Spleen (tissue), 11 donors: ENCODE measurements at regions not wholly inside any gene's neighbourhood (a gene's known extent, or its start where the extent isn't known, plus 50 kb on each side); places are given as distances from the start of the nearest gene placed in this dataset.

Experiments
- DNase-seq: peaks from one replicate; pipeline ENCODE4 v3.0.0-alpha.2; 2020
- H3K27ac ChIP-seq, 8 donors: fragments of 200-600 bp; sonication (generic) in 7 of 8; 1 replicate in 4 of 8; 2 replicates in 4 of 8; pipeline versions ENCODE4 v1.5.0 to v1.8.0; 2016 to 2021; ENCODE audit warnings: inconsistent platforms in 4 of 8, mild to moderate bottlenecking in 4 of 8, moderate library complexity in 1 of 8
- H3K27me3 ChIP-seq, 7 donors: fragments of 200-600 bp; sonication (generic) in 6 of 7; replicated peaks in 1 of 7; 1 replicate in 4 of 7; 2 replicates in 3 of 7; pipeline versions ENCODE4 v1.5.0 to v1.8.0; 2016 to 2021; ENCODE audit warnings: inconsistent platforms in 3 of 7, mild to moderate bottlenecking in 1 of 7
- H3K36me3 ChIP-seq, 6 donors: fragments of 200-600 bp; sonication (generic) in 5 of 6; 1 replicate in 4 of 6; 2 replicates in 2 of 6; pipeline versions ENCODE4 v1.5.0 to v1.8.0; 2016 to 2021; ENCODE audit warnings: inconsistent platforms in 2 of 6
- H3K4me1 ChIP-seq, 6 donors: fragments of 200-600 bp; sonication (generic) in 5 of 6; 1 replicate in 3 of 6; 2 replicates in 3 of 6; pipeline versions ENCODE4 v1.5.0 to v1.8.0; 2016 to 2021; ENCODE audit warnings: inconsistent platforms in 3 of 6
- H3K4me3 ChIP-seq, 8 donors: fragments of 200-600 bp; sonication (generic) in 7 of 8; 1 replicate in 4 of 8; 2 replicates in 4 of 8; pipeline versions ENCODE4 v1.5.0 to v1.8.0; 2016 to 2021; ENCODE audit warnings: inconsistent platforms in 4 of 8, mild to moderate bottlenecking in 4 of 8, moderate library complexity in 2 of 8
- H3K9me3 ChIP-seq, 8 donors: fragments of 200-600 bp; sonication (generic) in 7 of 8; 1 replicate in 4 of 8; 2 replicates in 4 of 8; pipeline versions ENCODE4 v1.5.0 to v1.8.0; 2016 to 2021; ENCODE audit warnings: inconsistent platforms in 4 of 8
- POLR2A ChIP-seq, 3 donors: fragments of 450-650 bp; IDR thresholded peaks; one replicate each; pipeline ENCODE4 v1.5.1; 2017; ENCODE audit warnings: antibody characterized with exemption in 3 of 3, mild to moderate bottlenecking in 1 of 3
- POLR2AphosphoS5 ChIP-seq, 3 donors: sonication (generic); formaldehyde crosslinking; IDR thresholded peaks; one replicate each; pipeline ENCODE4 v1.5.1; 2017; ENCODE audit warnings: antibody characterized with exemption in 3 of 3
- WGBS, 5 donors: extraction: QIAGEN DNeasy Blood & Tissue Kit in 3 of 5; methylation state at CpG; one replicate each; pipeline versions ENCODE4 v1.1.5 to v1.1.7; 2013 to 2018; 5-methylcytosine and 5-hydroxymethylcytosine counted together
- intact Hi-C: fragments of 100-400 bp; cut with DNase I; formaldehyde crosslinking; loops from one replicate; pipeline ENCODE4 v1.15.0; 2023; ENCODE audit warnings: low total_unique reads
- TF ChIP-seq, protein P1 (sequence below), 11 experiments: fragments of 200-600 bp in 7 of 11; fragments of 450-650 bp in 4 of 11; sonication (generic) in 4 of 11; IDR thresholded peaks in 8 of 11; conservative IDR thresholded peaks in 3 of 11; 1 replicate in 7 of 11; 2 replicates in 4 of 11; pipeline versions ENCODE4 v1.4.0 to v1.8.0; 2016 to 2021; ENCODE audit warnings: antibody characterized with exemption in 11 of 11, inconsistent platforms in 4 of 11, mild to moderate bottlenecking in 1 of 11
- donor health status: healthy with polysubstance abuse.
- donor health status: DM: no; HTN: no; CAD: no; lungs with moderate emphysema.
- donor health status: DM: no; HTN: no; CAD: no.
- donor health status: Bipolar disorder and iron deficiency.
- donor health status: healthy.
- donor health status: DM: no; HTN: no; CAD: no.
- donor health status: DM: yes; HTN: yes; CAD: no.

DNA sequence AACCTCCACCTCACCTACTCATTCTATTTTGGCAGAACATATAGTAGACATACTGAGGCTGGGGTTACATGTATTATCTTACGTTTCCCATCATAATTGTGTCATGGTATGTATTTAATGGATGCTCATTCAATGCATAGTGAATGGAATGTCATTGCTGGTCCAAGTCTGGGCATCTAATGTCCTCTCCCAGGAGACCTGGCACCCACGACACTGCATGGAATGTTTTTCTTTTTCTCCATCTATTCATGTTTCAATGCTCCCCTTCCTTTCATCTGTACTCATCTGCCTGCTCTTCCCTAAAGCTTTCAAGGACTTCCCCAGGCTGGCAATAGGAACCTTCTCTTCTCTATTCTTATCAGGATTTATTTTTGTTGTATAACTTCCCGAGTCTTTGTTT is 50.8 kb upstream of the SLIT3 start:
- DNase-seq: no peak
- WGBS, 5 donors: 75 to 92% (median 77%) methylated on average over 3 of the region's 3 CpGs
- H3K36me3 ChIP-seq: no peaks in the 10 kb centered on the region
- intact Hi-C loops: no loop called here
- H3K4me3 ChIP-seq: no peak overlapping the region
- H3K27ac ChIP-seq: no peak overlapping the region
- H3K27me3 ChIP-seq: peaks cover 0 to 15% (median 0%) of the 10 kb centered on the region in 7 donors
- H3K4me1 ChIP-seq: no peaks in the 10 kb centered on the region
- TF ChIP-seq, protein P1, sequence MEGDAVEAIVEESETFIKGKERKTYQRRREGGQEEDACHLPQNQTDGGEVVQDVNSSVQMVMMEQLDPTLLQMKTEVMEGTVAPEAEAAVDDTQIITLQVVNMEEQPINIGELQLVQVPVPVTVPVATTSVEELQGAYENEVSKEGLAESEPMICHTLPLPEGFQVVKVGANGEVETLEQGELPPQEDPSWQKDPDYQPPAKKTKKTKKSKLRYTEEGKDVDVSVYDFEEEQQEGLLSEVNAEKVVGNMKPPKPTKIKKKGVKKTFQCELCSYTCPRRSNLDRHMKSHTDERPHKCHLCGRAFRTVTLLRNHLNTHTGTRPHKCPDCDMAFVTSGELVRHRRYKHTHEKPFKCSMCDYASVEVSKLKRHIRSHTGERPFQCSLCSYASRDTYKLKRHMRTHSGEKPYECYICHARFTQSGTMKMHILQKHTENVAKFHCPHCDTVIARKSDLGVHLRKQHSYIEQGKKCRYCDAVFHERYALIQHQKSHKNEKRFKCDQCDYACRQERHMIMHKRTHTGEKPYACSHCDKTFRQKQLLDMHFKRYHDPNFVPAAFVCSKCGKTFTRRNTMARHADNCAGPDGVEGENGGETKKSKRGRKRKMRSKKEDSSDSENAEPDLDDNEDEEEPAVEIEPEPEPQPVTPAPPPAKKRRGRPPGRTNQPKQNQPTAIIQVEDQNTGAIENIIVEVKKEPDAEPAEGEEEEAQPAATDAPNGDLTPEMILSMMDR (IDR thresholded peaks at IDR 0.05 in 8 of 11, conservative IDR thresholded peaks at IDR 0.05 in 3 of 11): no peak
- TF ChIP-seq POLR2A (IDR thresholded peaks at IDR 0.05): no peak
- TF ChIP-seq POLR2AphosphoS5 (IDR thresholded peaks at IDR 0.05): no peak
- no peaks in the 10 kb centered on the region for H3K9me3 ChIP-seq

DNA sequence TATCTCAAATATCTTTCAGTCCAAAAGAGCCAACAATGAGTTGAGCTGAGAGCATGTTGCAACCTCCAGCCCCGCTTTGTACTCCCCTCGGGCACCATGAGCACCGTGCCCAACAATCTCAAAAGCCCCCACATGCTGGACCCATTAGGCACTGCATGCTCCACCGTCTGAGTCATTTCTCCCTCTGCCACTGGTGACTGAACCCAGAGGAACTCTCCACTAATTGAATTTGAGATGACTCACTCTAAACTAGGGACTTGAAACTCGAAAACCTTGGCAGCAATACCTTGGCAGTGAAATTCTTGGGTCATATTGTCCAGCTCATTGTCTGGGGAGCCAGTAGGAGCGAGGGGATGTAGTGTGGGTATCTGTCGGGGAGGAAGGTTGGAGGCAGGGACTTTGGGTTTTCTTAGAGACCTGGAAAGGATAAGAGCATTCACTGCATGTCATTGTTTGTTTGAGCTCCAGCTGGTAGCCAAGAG is 49.9 kb upstream of the SLIT3 start:
- 44 to 68% (median 66%) methylated on average over 7 of the region's 7 CpGs for WGBS, 5 donors

More for the DNA sequence above, 49.9 kb upstream of the SLIT3 start:
- no peak for DNase-seq
- Histone ChIP-seq H3K9me3 (no peaks in the 10 kb centered on the region), H3K27me3 (peaks cover 0 to 15% (median 0%) of the 10 kb centered on the region in 7 donors), H3K27ac (no peak overlapping the region), H3K4me3 (no peak overlapping the region), H3K4me1 (no peaks in the 10 kb centered on the region), H3K36me3 (no peaks in the 10 kb centered on the region)
- intact Hi-C loops: no loop called here
- TF ChIP-seq POLR2AphosphoS5 (IDR thresholded peaks at IDR 0.05) (no peak), POLR2A (IDR thresholded peaks at IDR 0.05) (no peak)
- TF ChIP-seq, protein P1 (IDR thresholded peaks at IDR 0.05 in 8 of 11, conservative IDR thresholded peaks at IDR 0.05 in 3 of 11): no peak
